GM10266 (cell line): ENCODE measurements at regions not wholly inside any gene's neighbourhood (a gene's known extent, or its start where the extent isn't known, plus 50 kb on each side); places are given as distances from the start of the nearest gene placed in this dataset.

Experiments used
- DNase-seq: peaks from one replicate; pipeline ENCODE4 v3.0.0; 2012; ENCODE audit errors: extremely low spot score
- CTCF ChIP-seq: IDR thresholded peaks from 2 replicates; pipeline ENCODE4 v1.5.1; 2012; ENCODE audit warnings: mild to moderate bottlenecking, low read depth; ENCODE audit not compliant: control insufficient read depth, insufficient read depth; ENCODE audit errors: missing control alignments

DNA sequence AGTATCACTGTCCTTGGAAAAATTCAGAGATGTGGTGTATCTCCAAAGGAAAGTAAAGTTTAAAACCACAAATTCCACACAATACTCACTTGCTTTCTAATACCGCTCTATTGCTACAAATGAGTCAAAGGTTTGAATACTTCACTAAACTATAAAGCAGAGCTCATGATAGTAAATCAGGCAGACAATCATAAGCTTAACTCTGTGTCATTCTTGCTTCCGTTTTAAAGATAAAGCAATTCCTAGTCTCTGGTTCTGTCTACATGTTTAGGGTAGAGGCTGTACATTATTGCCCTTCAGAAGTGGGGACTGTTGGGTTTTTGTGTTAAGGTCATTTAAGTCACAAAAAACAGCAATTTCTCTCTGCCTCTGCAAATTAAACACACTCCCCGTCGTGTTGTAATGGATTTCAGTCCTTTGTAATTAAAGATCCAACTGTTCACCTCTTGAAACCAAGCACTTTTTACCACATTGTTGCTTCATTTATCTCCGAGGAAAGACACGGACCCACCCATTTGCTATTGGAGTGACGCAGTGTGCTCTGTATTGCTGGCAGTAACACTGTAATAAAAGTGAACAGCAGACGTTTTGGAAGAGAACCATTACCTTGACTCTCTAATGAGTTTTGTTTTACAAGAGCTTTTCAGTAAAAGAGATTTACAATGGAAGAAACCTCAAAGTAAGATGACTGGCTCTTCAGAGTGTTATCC is 83.1 kb upstream of the CNTNAP4 start:
- no peak for DNase-seq
- TF ChIP-seq CTCF = no peak

- no peak for DNase-seq
Observed at GRCh38 chr16:76194616-76195015, 82.6 kb upstream of the CNTNAP4 start.

DNA sequence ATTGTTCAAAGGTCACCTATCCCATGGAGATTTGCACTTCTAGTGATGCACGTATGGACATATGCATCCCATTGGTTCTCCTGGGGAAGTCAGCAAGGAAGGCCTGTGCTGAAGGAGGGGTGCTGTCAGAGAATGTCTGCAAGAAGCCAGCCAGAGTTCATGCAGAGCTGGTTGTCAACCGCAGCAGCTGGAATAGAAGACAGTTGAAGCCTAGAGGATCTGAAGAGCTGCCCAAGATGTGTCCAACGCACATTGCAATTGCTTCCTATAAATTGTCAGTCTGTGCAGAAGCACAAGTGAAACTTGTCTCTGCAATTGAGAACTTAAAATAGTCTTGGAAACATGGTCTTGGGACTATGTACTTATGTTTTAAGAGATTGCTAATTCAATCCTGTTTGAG is 82.1 kb upstream of the CNTNAP4 start:
- no peak for TF ChIP-seq CTCF

More at GRCh38 chr16:76194616-76195015, 82.6 kb upstream of the CNTNAP4 start:
- TF ChIP-seq CTCF = no peak

DNA sequence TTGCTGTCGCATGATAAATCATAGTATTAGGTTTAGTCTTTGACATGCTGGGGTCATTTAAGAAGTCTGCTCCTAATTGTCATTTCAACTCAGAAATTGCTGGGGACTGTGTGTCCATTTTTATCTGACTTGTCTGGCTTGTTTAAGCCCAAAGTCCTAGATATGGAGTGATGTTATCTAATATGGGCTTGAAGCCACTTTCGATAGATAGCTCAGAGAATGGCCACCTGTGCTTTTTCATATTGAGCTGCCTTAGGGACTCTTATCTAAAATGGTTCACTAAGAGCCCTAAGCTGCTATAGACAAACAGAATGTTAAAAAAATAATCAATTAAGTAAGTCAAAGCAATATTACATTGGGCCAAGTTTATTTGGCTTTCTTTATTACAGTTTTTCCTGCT is 81.6 kb upstream of the CNTNAP4 start:
- no peak for DNase-seq
- no peak for TF ChIP-seq CTCF

More for the DNA sequence above, 82.1 kb upstream of the CNTNAP4 start:
- DNase-seq = no peak

DNA sequence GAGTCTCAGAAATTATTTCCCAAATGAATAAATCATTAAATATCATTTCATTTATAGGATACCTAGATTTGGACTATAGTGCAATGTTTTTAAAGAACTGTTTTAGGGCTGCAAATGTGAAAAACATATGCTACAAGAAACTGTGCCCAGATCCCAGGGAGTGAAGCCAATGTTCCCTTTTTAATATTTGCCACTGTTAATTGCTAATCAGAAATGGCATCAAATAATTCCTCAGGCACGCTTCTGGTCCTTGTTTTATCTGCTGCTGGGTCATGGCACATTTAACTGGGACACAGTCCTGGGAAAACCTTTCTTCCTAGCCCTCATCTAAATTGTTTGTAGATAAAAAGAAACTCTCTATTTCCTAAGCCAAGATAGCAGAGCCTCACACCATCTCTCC is 79.3 kb upstream of the CNTNAP4 start:
- no peak for TF ChIP-seq CTCF
- DNase-seq = no peak

- no peak for DNase-seq
- TF ChIP-seq CTCF = no peak
Observed at GRCh38 chr16:76199681-76200220, 77.5 kb upstream of the CNTNAP4 start.

GRCh38 chr16:76201385-76201784 is 75.8 kb upstream of the CNTNAP4 start:
- DNase-seq = no peak
- TF ChIP-seq CTCF = no peak
